Naive thymus-derived CD8-positive, alpha-beta T cell (primary cell): ENCODE measurements at regions not wholly inside any gene's neighbourhood (a gene's known extent, or its start where the extent isn't known, plus 50 kb on each side); places are given as distances from the start of the nearest gene placed in this dataset.
"Not testable (repeated sequence)": the region's sequence is repeated elsewhere in the genome, so short reads cannot be mapped to it uniquely, and the experiment has no call there.

Experiments
- ATAC-seq, 2 donors: fragments of 150-1000 bp; cut with Tn5 transposase in 1 of 2; sonication (Bioruptor Pico), chemical (Tn5 transposase) in 1 of 2; 1 replicate in 1 of 2; 2 replicates in 1 of 2; pipeline ENCODE4 v1.10.0; 2021; ENCODE audit warnings: mild to moderate bottlenecking in 2 of 2, moderate library complexity in 2 of 2
- POLR2A ChIA-PET: fragments of 350-600 bp; sonication (Branson Sonifier 250); formaldehyde crosslinking; loops from one replicate; lab custom pipeline; 2021; ENCODE audit warnings: antibody characterized with exemption; lab: Charles Lee
- DNase-seq, 10 donors: peaks; one replicate each; pipeline versions ENCODE4 v3.0.0 to v3.0.0-alpha.2; 2020 to 2022
- H3K27ac Mint-ChIP-seq, 10 donors: one replicate each; pipeline ENCODE4 v1.8.0; 2020 to 2022; ENCODE audit warnings: mild to moderate bottlenecking in 10 of 10, mixed read lengths in 10 of 10, moderate library complexity in 4 of 10, inconsistent platforms in 1 of 10
- H3K27me3 Mint-ChIP-seq, 5 donors: one replicate each; pipeline ENCODE4 v1.8.0; 2021 to 2022; ENCODE audit warnings: mixed read lengths in 5 of 5
- H3K36me3 Mint-ChIP-seq, 3 donors: one replicate each; pipeline ENCODE4 v1.8.0; 2020 to 2022; ENCODE audit warnings: mixed read lengths in 3 of 3, mild to moderate bottlenecking in 2 of 3, inconsistent platforms in 1 of 3
- H3K4me1 Mint-ChIP-seq, 4 donors: one replicate each; pipeline ENCODE4 v1.8.0; 2021 to 2022; ENCODE audit warnings: mixed read lengths in 4 of 4
- H3K4me3 Mint-ChIP-seq, 10 donors: one replicate each; pipeline ENCODE4 v1.8.0; 2020 to 2022; ENCODE audit warnings: mild to moderate bottlenecking in 10 of 10, mixed read lengths in 10 of 10, moderate library complexity in 6 of 10, inconsistent platforms in 1 of 10
- H3K9me3 Mint-ChIP-seq, 9 donors: one replicate each; pipeline ENCODE4 v1.8.0; 2020 to 2022; ENCODE audit warnings: mixed read lengths in 9 of 9, mild to moderate bottlenecking in 3 of 9, inconsistent platforms in 1 of 9, moderate library complexity in 1 of 9

GRCh38 chr2:55811048-55811447 is 112.5 kb downstream of the EFEMP1 start:
- DNase-seq (no peak), ATAC-seq (no peak)
- Mint-ChIP-seq H3K27ac (no peak overlapping the region), H3K36me3 (no peaks in the 10 kb centered on the region), H3K9me3 (peaks cover 0 to 7% (median 2%) of the 10 kb centered on the region in 9 donors), H3K27me3 (peaks cover 7 to 41% (median 9%) of the 10 kb centered on the region in 5 donors), H3K4me1 (no peaks in the 10 kb centered on the region), H3K4me3 (no peak overlapping the region)
- POLR2A ChIA-PET, result no interaction called here

DNA sequence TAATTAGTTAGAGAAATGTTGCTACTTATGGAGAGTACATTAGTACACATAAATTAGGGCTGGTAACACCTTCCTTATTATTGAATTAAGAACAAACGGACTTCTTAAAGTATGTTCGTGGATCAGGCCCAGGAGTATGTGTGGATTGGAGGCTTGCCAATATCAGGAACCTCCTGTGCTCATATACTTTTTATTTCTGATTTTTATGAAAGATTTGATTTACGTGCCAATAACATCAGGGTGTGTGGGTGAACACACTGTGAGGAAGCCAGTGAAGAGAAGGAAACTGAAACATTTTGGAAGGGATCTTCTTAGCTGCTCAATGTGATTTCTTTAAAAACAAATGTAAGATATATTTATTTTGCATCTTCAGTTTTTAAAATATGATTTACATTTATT is 113.0 kb downstream of the EFEMP1 start:
- no peak overlapping the region for H3K4me3 Mint-ChIP-seq
- POLR2A ChIA-PET, result no interaction called here
- no peak for DNase-seq
- no peaks in the 10 kb centered on the region for H3K4me1 Mint-ChIP-seq
- ATAC-seq, result no peak
- peaks cover 0 to 7% (median 2%) of the 10 kb centered on the region in 9 donors for H3K9me3 Mint-ChIP-seq
- no peaks in the 10 kb centered on the region for H3K36me3 Mint-ChIP-seq
- no peak overlapping the region for H3K27ac Mint-ChIP-seq
- H3K27me3 Mint-ChIP-seq, result peaks cover 7 to 41% (median 10%) of the 10 kb centered on the region in 5 donors

DNA sequence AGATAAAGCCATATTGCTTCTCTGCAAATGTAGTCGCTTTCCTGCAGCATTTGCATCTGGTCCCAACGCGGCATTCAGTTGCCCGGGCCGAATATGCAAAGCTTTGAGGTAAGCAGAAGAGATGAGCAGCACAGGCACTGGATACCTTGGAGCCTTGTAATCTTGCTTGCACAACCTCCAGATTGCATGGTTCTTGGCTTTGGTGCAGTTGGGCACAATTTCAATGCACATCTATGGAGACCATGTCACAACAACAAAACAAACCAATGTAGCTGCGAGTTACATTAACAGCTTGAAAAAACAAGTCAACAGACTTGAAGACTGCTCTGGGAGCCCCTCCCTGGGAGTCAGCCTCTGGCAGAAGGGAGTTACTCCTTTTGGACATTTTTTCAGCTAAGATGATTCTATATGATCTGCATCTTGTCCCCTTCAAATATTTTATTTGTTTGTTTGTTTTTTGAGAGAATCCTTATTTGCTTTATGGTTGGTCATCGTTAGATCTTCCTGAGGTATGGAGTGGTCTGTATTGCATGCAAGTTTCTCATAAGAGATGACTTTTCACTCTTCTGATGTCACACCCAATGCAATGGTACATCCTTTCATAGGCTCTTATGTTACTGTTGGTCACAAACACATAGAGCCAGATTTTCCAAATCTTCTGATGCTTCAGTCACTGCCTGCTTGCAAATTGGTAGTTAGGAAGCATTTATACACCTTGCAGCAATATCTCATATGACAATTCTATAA is 113.5 kb downstream of the EFEMP1 start:
- Mint-ChIP-seq H3K27ac (no peak overlapping the region), H3K27me3 (peaks cover 7 to 41% (median 12%) of the 10 kb centered on the region in 5 donors), H3K9me3 (peaks cover 0 to 7% (median 0%) of the 10 kb centered on the region in 9 donors), H3K4me1 (no peaks in the 10 kb centered on the region), H3K36me3 (no peaks in the 10 kb centered on the region), H3K4me3 (no peak overlapping the region)
- POLR2A ChIA-PET, result no interaction called here
- ATAC-seq, result no peak
- no peak for DNase-seq

GRCh38 chr2:55807900-55808299 is 114.3 kb upstream of the PNPT1 start:
- Mint-ChIP-seq H3K27me3 (peaks cover 7 to 41% (median 12%) of the 10 kb centered on the region in 5 donors), H3K4me3 (no peak overlapping the region), H3K36me3 (no peaks in the 10 kb centered on the region), H3K4me1 (no peaks in the 10 kb centered on the region), H3K27ac (no peak overlapping the region), H3K9me3 (peaks cover 0 to 5% (median 0%) of the 10 kb centered on the region in 9 donors)
- DNase-seq (no peak), ATAC-seq (no peak)
- POLR2A ChIA-PET, result no interaction called here

DNA sequence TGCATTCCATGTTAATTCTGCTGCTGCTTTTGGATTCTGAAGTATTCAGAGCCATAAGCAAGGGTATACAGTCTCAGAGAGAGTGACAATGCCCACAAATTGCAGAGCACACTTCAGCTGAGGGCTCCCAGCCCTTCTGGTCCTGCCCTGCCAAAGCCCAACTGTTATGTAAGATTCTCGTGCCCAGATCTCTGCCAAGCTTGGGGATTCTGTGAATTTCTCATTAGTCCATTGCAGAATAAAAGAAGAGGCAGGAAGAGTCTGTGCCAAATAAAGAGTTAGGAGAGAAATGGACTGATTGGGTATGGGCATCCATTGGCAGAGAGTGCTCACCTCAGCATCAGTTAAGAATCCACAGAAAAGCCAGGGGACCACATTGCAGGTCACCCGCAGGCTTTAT is 112.0 kb upstream of the PNPT1 start:
- no peak overlapping the region for H3K27ac Mint-ChIP-seq
- no peak for DNase-seq
- peaks cover 5 to 20% (median 9%) of the 10 kb centered on the region in 5 donors for H3K27me3 Mint-ChIP-seq
- no peaks in the 10 kb centered on the region for H3K4me1 Mint-ChIP-seq
- POLR2A ChIA-PET, result no interaction called here
- no peaks in the 10 kb centered on the region for H3K36me3 Mint-ChIP-seq
- ATAC-seq, result no peak
- no peak overlapping the region for H3K4me3 Mint-ChIP-seq
- H3K9me3 Mint-ChIP-seq, result peaks cover 0 to 3% (median 0%) of the 10 kb centered on the region in 9 donors

- Mint-ChIP-seq H3K4me3 (no peak overlapping the region), H3K27me3 (peaks cover 5 to 10% (median 9%) of the 10 kb centered on the region in 5 donors), H3K27ac (no peak overlapping the region), H3K4me1 (no peaks in the 10 kb centered on the region), H3K36me3 (no peaks in the 10 kb centered on the region), H3K9me3 (peaks cover 0 to 3% (median 0%) of the 10 kb centered on the region in 9 donors)
- POLR2A ChIA-PET, result no interaction called here
- ATAC-seq, result no peak
- no peak for DNase-seq
Observed at GRCh38 chr2:55804535-55804934, 110.9 kb upstream of the PNPT1 start.

DNA sequence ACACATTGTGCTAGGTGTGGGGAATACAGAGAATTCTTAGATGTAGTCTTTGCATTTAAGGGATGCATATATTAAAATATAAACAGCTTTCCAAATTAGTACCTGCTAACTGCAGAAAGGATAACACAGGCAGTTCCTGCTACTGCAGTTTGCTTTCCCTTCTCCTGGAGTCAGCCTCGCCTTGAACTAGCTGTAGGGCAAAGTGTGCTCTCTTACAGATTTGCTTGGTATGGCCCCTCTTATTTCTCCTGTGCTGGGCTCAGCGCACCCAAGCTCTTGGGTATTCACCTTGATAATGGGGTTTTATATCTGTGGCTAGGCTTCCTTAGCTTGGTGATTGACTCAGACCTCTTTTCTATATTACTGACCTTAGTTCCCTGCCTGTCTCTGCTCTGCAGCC is 108.4 kb upstream of the PNPT1 start:
- no peaks in the 10 kb centered on the region for H3K36me3 Mint-ChIP-seq
- H3K9me3 Mint-ChIP-seq, result peaks cover 0 to 4% (median 0%) of the 10 kb centered on the region in 9 donors
- H3K4me3 Mint-ChIP-seq, result no peak overlapping the region
- peaks cover 0 to 10% (median 7%) of the 10 kb centered on the region in 5 donors for H3K27me3 Mint-ChIP-seq
- ATAC-seq (no peak), DNase-seq (no peak)
- H3K27ac Mint-ChIP-seq, result no peak overlapping the region
- no peaks in the 10 kb centered on the region for H3K4me1 Mint-ChIP-seq
- POLR2A ChIA-PET, result no interaction called here

DNA sequence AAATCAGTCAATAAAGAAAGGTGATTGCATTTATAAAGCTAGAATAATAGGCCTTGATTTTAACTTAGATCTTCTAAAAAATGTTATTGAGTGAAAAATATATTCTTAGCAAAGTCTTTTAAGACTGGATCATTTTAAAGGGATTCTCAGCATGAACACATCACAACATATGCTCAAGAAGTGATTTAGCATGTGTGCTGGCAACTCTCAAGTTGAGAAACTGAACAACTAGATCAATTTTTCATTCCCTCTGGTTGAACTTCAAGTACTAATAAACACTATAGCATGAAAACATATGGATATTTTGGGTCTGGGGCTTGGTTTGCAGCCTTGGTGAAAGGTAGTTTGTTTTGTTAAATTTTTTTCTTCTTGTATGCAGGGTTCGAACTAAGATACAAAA is 107.8 kb upstream of the PNPT1 start:
- ATAC-seq, result no peak
- Mint-ChIP-seq H3K4me3 (no peak overlapping the region), H3K27ac (no peak overlapping the region), H3K36me3 (no peaks in the 10 kb centered on the region), H3K4me1 (no peaks in the 10 kb centered on the region), H3K27me3 (peaks cover 0 to 10% (median 3%) of the 10 kb centered on the region in 5 donors), H3K9me3 (peaks cover 0 to 6% (median 0%) of the 10 kb centered on the region in 9 donors)
- POLR2A ChIA-PET, result no interaction called here
- DNase-seq, result no peak

GRCh38 chr2:55799624-55800023 is 106.0 kb upstream of the PNPT1 start:
- H3K4me3 Mint-ChIP-seq, H3K4me1 Mint-ChIP-seq, POLR2A ChIA-PET, H3K9me3 Mint-ChIP-seq, H3K36me3 Mint-ChIP-seq, H3K27ac Mint-ChIP-seq, DNase-seq, ATAC-seq: not testable (repeated sequence)
- peaks cover 0 to 11% (median 2%) of the 10 kb centered on the region in 5 donors for H3K27me3 Mint-ChIP-seq

DNA sequence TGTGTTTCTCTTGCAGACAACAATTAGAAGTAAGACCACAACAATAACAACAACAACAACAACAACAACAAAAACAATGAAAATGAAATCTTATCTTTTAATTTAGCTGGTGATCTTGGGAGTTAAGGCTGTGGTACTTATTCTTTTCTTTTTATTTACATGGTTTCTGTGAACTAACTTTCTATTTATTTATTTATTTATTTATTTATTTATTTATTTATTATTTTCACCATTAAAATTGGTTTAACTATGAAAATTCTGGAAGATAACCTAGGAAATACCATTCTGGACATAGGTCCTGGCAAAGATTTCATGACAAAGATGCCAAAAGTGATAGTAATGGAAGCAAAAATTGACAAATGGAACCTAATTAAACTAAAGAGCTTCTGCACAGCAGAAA is 102.5 kb upstream of the PNPT1 start:
- H3K36me3 Mint-ChIP-seq, result peaks cover 0 to 8% (median 0%) of the 10 kb centered on the region in 3 donors
- no peaks in the 10 kb centered on the region for H3K4me1 Mint-ChIP-seq
- H3K27ac Mint-ChIP-seq, result no peak overlapping the region
- H3K9me3 Mint-ChIP-seq, result peaks cover 0 to 14% (median 6%) of the 10 kb centered on the region in 9 donors
- H3K4me3 Mint-ChIP-seq, result no peak overlapping the region
- ATAC-seq (no peak), DNase-seq (no peak)
- peaks cover 0 to 11% (median 7%) of the 10 kb centered on the region in 5 donors for H3K27me3 Mint-ChIP-seq
- POLR2A ChIA-PET, result no interaction called here

GRCh38 chr2:55793602-55794001 is 100.0 kb upstream of the PNPT1 start:
- H3K4me1 Mint-ChIP-seq, ATAC-seq, H3K36me3 Mint-ChIP-seq, DNase-seq, POLR2A ChIA-PET, H3K4me3 Mint-ChIP-seq, H3K27ac Mint-ChIP-seq: not testable (repeated sequence)
- Mint-ChIP-seq H3K9me3 (peaks cover 0 to 14% (median 6%) of the 10 kb centered on the region in 9 donors), H3K27me3 (peaks cover 0 to 11% (median 7%) of the 10 kb centered on the region in 5 donors)

DNA sequence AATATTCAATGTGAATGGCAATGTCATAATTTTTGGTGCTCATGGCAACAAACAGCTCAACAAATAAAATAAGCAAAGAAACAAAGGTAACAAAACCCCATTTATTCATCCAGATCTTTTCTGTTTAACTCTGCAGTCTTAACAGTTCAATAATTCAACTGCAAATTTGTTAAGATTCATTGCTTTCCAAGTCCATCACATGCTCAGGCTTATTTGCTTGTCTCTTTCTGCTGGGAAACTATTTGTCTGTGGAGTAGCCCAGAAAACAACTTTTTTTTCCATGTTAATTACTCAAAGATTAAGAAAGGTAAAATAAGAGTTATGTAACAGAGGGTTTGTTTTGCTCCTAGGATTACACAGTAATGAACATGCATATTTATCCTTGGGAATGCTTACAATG is 92.6 kb upstream of the PNPT1 start:
- no peak overlapping the region for H3K4me3 Mint-ChIP-seq
- DNase-seq (no peak), ATAC-seq (no peak)
- POLR2A ChIA-PET, result no interaction called here
- peaks cover 0 to 9% (median 0%) of the 10 kb centered on the region in 9 donors for H3K9me3 Mint-ChIP-seq
- no peaks in the 10 kb centered on the region for H3K36me3 Mint-ChIP-seq
- no peaks in the 10 kb centered on the region for H3K4me1 Mint-ChIP-seq
- H3K27me3 Mint-ChIP-seq, result peaks cover 0 to 10% (median 2%) of the 10 kb centered on the region in 5 donors
- no peak overlapping the region for H3K27ac Mint-ChIP-seq

DNA sequence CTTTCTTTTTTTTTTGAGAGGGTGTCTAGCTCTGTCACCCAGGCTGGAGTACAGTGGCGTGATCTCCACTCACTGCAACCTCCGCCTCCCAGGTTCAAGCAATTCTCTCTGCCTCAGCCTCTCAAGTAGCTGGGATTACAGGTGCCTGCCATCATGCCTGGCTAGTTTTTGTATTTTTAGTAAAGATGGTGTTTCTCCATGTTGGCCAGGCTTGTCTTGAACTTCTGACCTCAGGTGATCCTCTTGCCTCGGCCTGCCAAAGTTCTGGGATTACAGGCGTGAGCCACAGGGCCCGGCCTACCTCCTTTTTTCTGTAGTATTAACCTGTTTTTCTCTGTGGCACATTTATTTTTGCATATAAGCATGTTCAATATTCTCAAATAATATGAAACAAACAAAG is 90.1 kb upstream of the PNPT1 start:
- peaks cover 5 to 17% (median 7%) of the 10 kb centered on the region in 5 donors for H3K27me3 Mint-ChIP-seq
- H3K36me3 Mint-ChIP-seq, H3K27ac Mint-ChIP-seq, H3K4me3 Mint-ChIP-seq, DNase-seq, ATAC-seq, POLR2A ChIA-PET, H3K4me1 Mint-ChIP-seq, H3K9me3 Mint-ChIP-seq: not testable (repeated sequence)
